Thyroid gland (tissue), 4 donors: ENCODE measurements at regions not wholly inside any gene's neighbourhood (a gene's known extent, or its start where the extent isn't known, plus 50 kb on each side); places are given as distances from the start of the nearest gene placed in this dataset.
A peak's percentile ranks its signal among the peaks of the same experiment; 100 is the strongest.

Source experiments
- DNase-seq, 2 donors: peaks; one replicate each; pipeline ENCODE4 v3.0.0-alpha.2; 2019
- H3K27ac ChIP-seq, 3 donors: fragments of 200-600 bp; sonication (generic); 1 replicate in 2 of 3; 2 replicates in 1 of 3; pipeline ENCODE4 v1.5.1; 2016 to 2019; ENCODE audit warnings: mild to moderate bottlenecking in 1 of 3, moderate library complexity in 1 of 3
- H3K27me3 ChIP-seq: fragments of 200-600 bp; sonication (generic); one replicate; pipeline ENCODE4 v1.5.1; 2019
- H3K36me3 ChIP-seq, 2 donors: fragments of 200-600 bp; sonication (generic); one replicate each; pipeline ENCODE4 v1.5.1; 2016 to 2019
- H3K4me1 ChIP-seq, 2 donors: fragments of 200-600 bp; sonication (generic); one replicate each; pipeline ENCODE4 v1.5.1; 2017 to 2019
- H3K4me3 ChIP-seq, 3 donors: fragments of 200-600 bp; sonication (generic); replicated peaks in 1 of 3; 1 replicate in 2 of 3; 2 replicates in 1 of 3; pipeline ENCODE4 v1.5.1; 2016; ENCODE audit warnings: mild to moderate bottlenecking in 1 of 3
- H3K9me3 ChIP-seq: fragments of 200-600 bp; sonication (generic); one replicate; pipeline ENCODE4 v1.5.1; 2017
- CTCF ChIP-seq, 6 experiments: fragments of 200-600 bp in 3 of 6; fragments of 450-650 bp in 3 of 6; sonication (generic) in 3 of 6; IDR thresholded peaks; one replicate each; pipeline ENCODE4 v1.5.1; 2016 to 2019; ENCODE audit warnings: antibody characterized with exemption in 6 of 6, mild to moderate bottlenecking in 2 of 6, inconsistent platforms in 1 of 6, moderate library complexity in 1 of 6
- POLR2A ChIP-seq, 2 donors: fragments of 450-650 bp; IDR thresholded peaks; one replicate each; pipeline ENCODE4 v1.6.1; 2017; ENCODE audit warnings: antibody characterized with exemption in 2 of 2, mild to moderate bottlenecking in 2 of 2, moderate library complexity in 1 of 2
- WGBS, 2 donors: methylation state at CpG; one replicate each; pipeline ENCODE4 v1.1.5; 2017; 5-methylcytosine and 5-hydroxymethylcytosine counted together
- intact Hi-C: fragments of 100-400 bp; cut with DNase I; formaldehyde crosslinking; loops from one replicate; pipeline ENCODE4 v1.15.1; 2023

- WGBS, 2 donors, result 59 to 89% methylated on average over 3 of the region's 3 CpGs
- Histone ChIP-seq H3K4me1 (no peaks in the 10 kb centered on the region), H3K4me3 (no peak overlapping the region), H3K27ac (no peak overlapping the region), H3K27me3 (no peaks in the 10 kb centered on the region), H3K9me3 (no peaks in the 10 kb centered on the region), H3K36me3 (no peaks in the 10 kb centered on the region)
- intact Hi-C loops, result no loop called here
- TF ChIP-seq POLR2A (IDR thresholded peaks at IDR 0.05), result no peak
- TF ChIP-seq CTCF (IDR thresholded peaks at IDR 0.05), result no peak
- no peak for DNase-seq
Observed at GRCh38 chr7:106462914-106463482, 178.2 kb upstream of the NAMPT start.

GRCh38 chr7:106462365-106462859, 177.6 kb upstream of the NAMPT start:
- no peaks in the 10 kb centered on the region for H3K27me3 ChIP-seq
- H3K27ac ChIP-seq, result no peak overlapping the region
- TF ChIP-seq CTCF (IDR thresholded peaks at IDR 0.05), result peak; percentile 13 to 73 (median 48)
- no peak for TF ChIP-seq POLR2A (IDR thresholded peaks at IDR 0.05)
- 36 to 41% methylated on average over 4 of the region's 4 CpGs for WGBS, 2 donors
- intact Hi-C loops, result no loop called here
- no peak for DNase-seq
- H3K4me1 ChIP-seq, result no peaks in the 10 kb centered on the region
- no peak overlapping the region for H3K4me3 ChIP-seq
- no peaks in the 10 kb centered on the region for H3K36me3 ChIP-seq
- H3K9me3 ChIP-seq, result no peaks in the 10 kb centered on the region

GRCh38 chr7:106460792-106461254, 176.0 kb upstream of the NAMPT start:
- Histone ChIP-seq H3K27ac (no peak overlapping the region), H3K9me3 (no peaks in the 10 kb centered on the region), H3K4me1 (no peaks in the 10 kb centered on the region), H3K27me3 (no peaks in the 10 kb centered on the region), H3K36me3 (no peaks in the 10 kb centered on the region), H3K4me3 (no peak overlapping the region)
- TF ChIP-seq CTCF (IDR thresholded peaks at IDR 0.05) (no peak), POLR2A (IDR thresholded peaks at IDR 0.05) (no peak)
- intact Hi-C loops, result loop anchor here (2.0 kb wide), 1 partner anchor 282 kb away; no protein-coding TSS in a partner anchor
- 92% methylated on average over 6 of the region's 6 CpGs for WGBS, 2 donors
- no peak for DNase-seq

DNA sequence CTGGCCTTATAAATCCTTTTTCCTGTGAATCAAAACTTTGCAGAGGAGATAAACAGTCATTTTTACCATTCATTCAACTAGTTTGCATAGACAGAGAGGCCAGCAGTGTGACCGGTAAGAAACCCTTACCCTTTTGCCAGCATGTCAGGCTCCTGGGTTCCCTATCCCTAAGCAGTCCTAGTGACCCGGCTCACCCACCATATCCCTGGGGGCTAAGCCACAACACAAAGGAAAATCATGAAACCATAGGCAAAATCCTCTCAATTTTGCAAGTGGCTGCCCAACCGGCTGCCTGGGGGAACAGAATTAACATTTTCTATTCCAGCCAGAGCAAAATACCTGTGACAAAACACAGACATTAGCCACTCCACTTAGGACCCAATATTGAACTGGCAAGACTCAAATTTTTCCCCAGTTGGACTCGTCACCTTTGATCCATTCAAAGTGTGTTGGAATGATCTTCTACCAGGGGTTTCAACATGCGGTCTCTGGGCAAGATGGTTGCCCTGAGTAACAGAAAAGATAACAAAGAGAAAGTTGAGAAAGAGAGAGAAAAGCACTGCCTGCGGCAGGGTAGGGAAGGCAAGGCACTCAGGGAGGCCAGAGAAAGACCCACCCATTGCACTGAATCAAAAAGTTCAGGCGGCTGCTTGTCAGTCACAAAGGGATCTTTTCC, 174.8 kb upstream of the NAMPT start:
- intact Hi-C loops, result loop anchor here (2.0 kb wide), 1 partner anchor 281 kb away; no protein-coding TSS in a partner anchor
- no peak overlapping the region for H3K27ac ChIP-seq
- no peak for DNase-seq
- 96% methylated on average over 7 of the region's 7 CpGs for WGBS, 2 donors
- no peaks in the 10 kb centered on the region for H3K27me3 ChIP-seq
- H3K4me1 ChIP-seq, result no peaks in the 10 kb centered on the region
- H3K36me3 ChIP-seq, result no peaks in the 10 kb centered on the region
- TF ChIP-seq POLR2A (IDR thresholded peaks at IDR 0.05), result no peak
- TF ChIP-seq CTCF (IDR thresholded peaks at IDR 0.05), result no peak
- no peaks in the 10 kb centered on the region for H3K9me3 ChIP-seq
- no peak overlapping the region for H3K4me3 ChIP-seq

DNA sequence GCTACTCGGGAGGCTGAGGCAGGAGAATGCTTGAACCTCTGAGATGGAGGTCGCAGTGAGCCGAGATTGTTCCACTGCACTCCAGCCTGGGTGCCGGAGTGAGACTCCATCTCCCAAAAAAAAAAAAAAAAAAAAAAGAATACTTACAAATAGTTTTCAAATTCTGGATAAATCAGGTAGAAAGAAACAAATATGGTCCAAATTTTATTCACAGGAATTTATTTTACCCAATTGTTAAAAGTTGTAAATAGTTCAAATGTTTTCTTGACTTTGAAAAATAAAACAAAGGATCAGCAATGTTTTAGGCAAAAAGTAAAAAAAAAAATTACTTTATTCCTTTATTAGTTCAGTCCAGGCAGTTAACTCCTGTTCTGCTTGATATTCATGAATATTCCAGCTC, 172.9 kb upstream of the NAMPT start:
- Histone ChIP-seq H3K27me3 (no peaks in the 10 kb centered on the region), H3K4me1 (no peaks in the 10 kb centered on the region), H3K36me3 (no peaks in the 10 kb centered on the region), H3K9me3 (no peaks in the 10 kb centered on the region), H3K27ac (no peak overlapping the region), H3K4me3 (no peak overlapping the region)
- intact Hi-C loops, result no loop called here
- TF ChIP-seq POLR2A (IDR thresholded peaks at IDR 0.05) (no peak), CTCF (IDR thresholded peaks at IDR 0.05) (no peak)
- WGBS, 2 donors, result 94 to 96% methylated on average over 4 of the region's 4 CpGs
- no peak for DNase-seq
